ENCODE measurements at regions not wholly inside any gene's neighbourhood (a gene's known extent, or its start where the extent isn't known, plus 50 kb on each side); places are given as distances from the start of the nearest gene placed in this dataset.

DNA sequence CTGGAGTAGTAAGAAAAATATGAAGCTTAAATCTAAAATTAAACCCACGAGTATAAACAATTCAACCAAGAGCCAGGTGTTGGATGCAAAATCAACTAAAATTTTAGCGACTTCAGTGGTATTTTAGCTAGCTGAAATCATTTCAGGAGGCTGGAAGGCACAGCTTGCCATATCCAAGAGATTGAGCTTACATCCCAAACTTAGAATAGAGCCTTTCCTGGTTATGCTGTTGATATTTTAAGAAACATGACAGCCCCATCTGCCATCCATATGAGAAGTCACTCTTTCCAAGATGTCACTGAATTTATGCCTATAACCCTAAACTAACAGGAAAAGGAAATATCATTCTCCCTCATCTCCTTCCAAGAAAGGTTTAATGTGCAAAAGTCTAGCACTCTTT lies 334.0 kb downstream of the KCNA4 start:
- H3K36me3 ChIP-seq (ENCODE audit: control insufficient read depth, insufficient read depth, low read length) = no peaks in the 10 kb centered on the region
- no peaks in the 10 kb centered on the region for H3K27me3 ChIP-seq (replicated peaks; ENCODE audit: control insufficient read depth, insufficient read depth, low read length)
- DNase-seq (ENCODE audit: extremely low read depth, insufficient read length) = no peak
- TF ChIP-seq, protein P1, sequence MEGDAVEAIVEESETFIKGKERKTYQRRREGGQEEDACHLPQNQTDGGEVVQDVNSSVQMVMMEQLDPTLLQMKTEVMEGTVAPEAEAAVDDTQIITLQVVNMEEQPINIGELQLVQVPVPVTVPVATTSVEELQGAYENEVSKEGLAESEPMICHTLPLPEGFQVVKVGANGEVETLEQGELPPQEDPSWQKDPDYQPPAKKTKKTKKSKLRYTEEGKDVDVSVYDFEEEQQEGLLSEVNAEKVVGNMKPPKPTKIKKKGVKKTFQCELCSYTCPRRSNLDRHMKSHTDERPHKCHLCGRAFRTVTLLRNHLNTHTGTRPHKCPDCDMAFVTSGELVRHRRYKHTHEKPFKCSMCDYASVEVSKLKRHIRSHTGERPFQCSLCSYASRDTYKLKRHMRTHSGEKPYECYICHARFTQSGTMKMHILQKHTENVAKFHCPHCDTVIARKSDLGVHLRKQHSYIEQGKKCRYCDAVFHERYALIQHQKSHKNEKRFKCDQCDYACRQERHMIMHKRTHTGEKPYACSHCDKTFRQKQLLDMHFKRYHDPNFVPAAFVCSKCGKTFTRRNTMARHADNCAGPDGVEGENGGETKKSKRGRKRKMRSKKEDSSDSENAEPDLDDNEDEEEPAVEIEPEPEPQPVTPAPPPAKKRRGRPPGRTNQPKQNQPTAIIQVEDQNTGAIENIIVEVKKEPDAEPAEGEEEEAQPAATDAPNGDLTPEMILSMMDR (IDR thresholded peaks at IDR 0.05; ENCODE audit: insufficient read depth, low read length, poor library complexity, severe bottlenecking) = no peak
- no peak overlapping the region for H3K4me3 ChIP-seq (replicated peaks; ENCODE audit: low read depth, low read length)

DNA sequence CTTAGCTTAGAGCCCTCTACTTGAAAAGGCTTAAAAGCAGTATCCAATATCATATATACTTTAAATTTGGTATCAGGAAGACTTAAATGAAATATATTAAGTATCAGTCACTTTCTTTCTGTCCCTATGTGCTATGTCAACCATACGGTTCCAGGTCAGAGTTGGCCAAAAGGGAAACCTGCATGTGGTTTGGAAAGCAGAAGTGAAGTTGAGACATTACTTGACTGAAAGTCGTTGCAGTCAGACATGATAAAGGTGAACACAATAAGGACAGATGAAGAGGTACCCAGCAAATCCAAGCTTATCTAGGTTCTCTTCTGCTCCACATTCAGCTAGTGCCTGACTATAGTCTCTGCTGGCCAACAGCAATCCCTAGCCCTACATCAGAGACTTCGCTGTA lies 336.8 kb downstream of the KCNA4 start:
- TF ChIP-seq, protein P1 (IDR thresholded peaks at IDR 0.05; ENCODE audit: insufficient read depth, low read length, poor library complexity, severe bottlenecking) = no peak
- no peak for DNase-seq (ENCODE audit: extremely low read depth, insufficient read length)
- H3K27me3 ChIP-seq (replicated peaks; ENCODE audit: control insufficient read depth, insufficient read depth, low read length) = no peaks in the 10 kb centered on the region
- no peak overlapping the region for H3K4me3 ChIP-seq (replicated peaks; ENCODE audit: low read depth, low read length)
- H3K36me3 ChIP-seq (ENCODE audit: control insufficient read depth, insufficient read depth, low read length) = no peaks in the 10 kb centered on the region

DNA sequence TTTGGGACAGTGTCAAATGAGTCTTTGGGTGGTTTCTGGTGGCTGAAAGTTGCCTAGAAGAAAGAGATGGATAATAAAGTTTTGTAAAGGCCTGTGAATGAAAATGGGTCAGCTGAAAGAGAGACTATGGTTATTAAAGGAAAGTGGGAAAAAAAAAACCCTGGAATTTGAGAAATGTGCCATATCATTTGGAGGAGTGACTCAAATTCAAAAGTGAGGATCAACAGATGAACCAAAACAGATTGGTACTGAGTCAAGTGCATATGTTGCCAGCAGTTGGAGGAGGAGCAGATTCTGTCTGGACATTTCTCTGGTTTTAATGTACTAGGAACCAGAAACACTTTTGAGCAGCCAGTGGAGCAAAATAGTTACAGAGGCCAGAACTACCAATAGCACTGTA lies 339.8 kb downstream of the KCNA4 start:
- Histone ChIP-seq H3K4me3 (replicated peaks; ENCODE audit: low read depth, low read length) (no peak overlapping the region), H3K36me3 (ENCODE audit: control insufficient read depth, insufficient read depth, low read length) (no peaks in the 10 kb centered on the region), H3K27me3 (replicated peaks; ENCODE audit: control insufficient read depth, insufficient read depth, low read length) (no peaks in the 10 kb centered on the region)
- no peak for DNase-seq (ENCODE audit: extremely low read depth, insufficient read length)
- TF ChIP-seq, protein P1 (IDR thresholded peaks at IDR 0.05; ENCODE audit: insufficient read depth, low read length, poor library complexity, severe bottlenecking) = no peak

DNA sequence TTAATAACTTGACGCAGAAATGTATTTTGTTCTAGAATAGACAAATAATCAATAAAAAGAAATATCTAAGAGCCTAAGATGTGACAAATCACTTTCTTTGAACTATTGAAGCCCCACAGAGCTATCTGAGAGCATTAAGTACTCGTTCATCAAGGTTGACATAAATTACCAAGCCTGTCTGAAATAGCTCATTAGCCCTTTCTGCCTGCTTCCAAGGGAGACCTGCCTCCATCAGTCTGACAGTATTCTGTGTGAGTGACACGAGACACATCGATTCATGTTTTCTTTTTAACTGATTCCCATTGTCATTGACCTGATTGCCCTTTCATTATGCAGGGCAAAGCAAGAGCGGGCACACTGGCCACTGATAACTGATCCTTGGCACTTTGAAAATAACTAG lies 347.5 kb downstream of the KCNA4 start:
- no peak for DNase-seq (ENCODE audit: extremely low read depth, insufficient read length)
- H3K36me3 ChIP-seq (ENCODE audit: control insufficient read depth, insufficient read depth, low read length) = no peaks in the 10 kb centered on the region
- TF ChIP-seq, protein P1 (IDR thresholded peaks at IDR 0.05; ENCODE audit: insufficient read depth, low read length, poor library complexity, severe bottlenecking) = no peak
- no peaks in the 10 kb centered on the region for H3K27me3 ChIP-seq (replicated peaks; ENCODE audit: control insufficient read depth, insufficient read depth, low read length)
- H3K4me3 ChIP-seq (replicated peaks; ENCODE audit: low read depth, low read length) = no peak overlapping the region

DNA sequence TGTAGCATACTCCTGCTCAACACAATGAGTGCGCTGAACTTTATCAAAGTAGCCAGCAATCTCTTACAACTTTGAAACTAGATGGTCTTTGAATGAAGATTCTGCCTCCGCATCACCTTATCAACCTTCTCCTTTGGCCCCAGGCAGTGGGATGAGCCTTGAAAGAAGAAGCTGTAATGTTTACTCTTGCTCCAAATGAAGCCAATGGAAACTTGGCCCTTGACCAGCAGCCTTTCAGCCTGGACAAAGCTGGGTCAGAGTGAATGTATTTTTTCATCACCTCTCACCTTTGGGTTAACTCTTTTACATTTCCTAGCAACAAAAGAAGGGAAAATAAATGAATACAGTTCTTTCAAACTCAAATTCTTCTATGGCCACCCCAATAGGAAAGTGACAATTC lies 359.1 kb downstream of the KCNA4 start:
- Histone ChIP-seq H3K27me3 (replicated peaks; ENCODE audit: control insufficient read depth, insufficient read depth, low read length) (no peaks in the 10 kb centered on the region), H3K4me3 (replicated peaks; ENCODE audit: low read depth, low read length) (no peak overlapping the region), H3K36me3 (ENCODE audit: control insufficient read depth, insufficient read depth, low read length) (no peaks in the 10 kb centered on the region)
- TF ChIP-seq, protein P1 (IDR thresholded peaks at IDR 0.05; ENCODE audit: insufficient read depth, low read length, poor library complexity, severe bottlenecking) = no peak
- no peak for DNase-seq (ENCODE audit: extremely low read depth, insufficient read length)

DNA sequence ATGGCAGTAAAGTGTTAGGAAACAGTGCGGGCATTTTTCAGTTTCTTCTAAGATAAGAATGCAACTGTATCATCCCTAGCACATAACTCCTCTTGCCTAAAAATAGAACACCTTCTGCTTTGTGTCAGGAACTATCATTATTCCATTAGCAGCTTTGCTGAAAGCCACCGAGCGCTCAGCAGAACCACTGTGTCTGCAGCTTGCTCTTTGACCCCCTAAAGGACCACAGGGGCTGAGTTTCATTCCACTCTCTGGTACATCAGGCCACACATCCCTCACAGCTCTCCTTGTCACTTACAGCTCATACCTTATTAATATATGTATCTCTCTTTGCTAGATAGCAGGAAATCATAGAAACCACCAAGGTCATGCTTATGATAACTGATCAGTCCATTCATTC lies 360.2 kb downstream of the KCNA4 start:
- TF ChIP-seq, protein P1 (IDR thresholded peaks at IDR 0.05; ENCODE audit: insufficient read depth, low read length, poor library complexity, severe bottlenecking) = no peak
- no peak for DNase-seq (ENCODE audit: extremely low read depth, insufficient read length)
- no peaks in the 10 kb centered on the region for H3K36me3 ChIP-seq (ENCODE audit: control insufficient read depth, insufficient read depth, low read length)

More for the DNA sequence above, 360.2 kb downstream of the KCNA4 start:
- Histone ChIP-seq H3K4me3 (replicated peaks; ENCODE audit: low read depth, low read length) (no peak overlapping the region), H3K27me3 (replicated peaks; ENCODE audit: control insufficient read depth, insufficient read depth, low read length) (no peaks in the 10 kb centered on the region)
